ENCODE measurements at regions not wholly inside any gene's neighbourhood (a gene's known extent, or its start where the extent isn't known, plus 50 kb on each side); places are given as distances from the start of the nearest gene placed in this dataset.
"Not testable (repeated sequence)": the region's sequence is repeated elsewhere in the genome, so short reads cannot be mapped to it uniquely, and the experiment has no call there.

GRCh38 chr2:2502201-2502549 lies 171.1 kb upstream of the MYT1L start:
- DNase-seq, result no peak

- DNase-seq, result no peak
These were observed 170.6 kb upstream of the MYT1L start for GRCh38 chr2:2501454-2502200.

GRCh38 chr2:2495606-2496005 lies 164.5 kb upstream of the MYT1L start:
- DNase-seq, result no peak

- no peak for DNase-seq
These were observed 162.4 kb upstream of the MYT1L start for GRCh38 chr2:2493496-2493895.

- no peak for DNase-seq
These were observed 161.7 kb upstream of the MYT1L start for GRCh38 chr2:2492800-2493199.

DNA sequence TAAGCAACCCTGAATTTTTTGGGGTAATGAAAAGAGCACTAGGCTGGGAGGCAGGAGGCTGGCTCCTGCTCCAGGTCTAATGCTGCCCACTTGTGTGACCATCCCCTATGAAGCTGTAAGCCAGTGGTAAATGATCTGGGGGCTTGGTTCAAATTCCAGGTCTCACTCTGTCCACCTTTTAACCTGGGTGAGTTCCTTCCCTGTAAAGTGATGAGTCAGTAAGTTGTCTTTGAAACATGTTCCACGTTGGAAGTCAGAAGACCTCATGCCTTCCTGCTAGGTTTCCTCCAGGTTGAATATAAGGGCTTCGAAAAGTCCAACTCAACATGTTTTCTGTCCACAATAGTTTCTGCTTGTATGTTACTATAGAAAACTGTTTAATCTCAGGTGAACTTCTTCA lies 160.9 kb upstream of the MYT1L start:
- DNase-seq, result no peak

- DNase-seq, result no peak
These were observed 153.2 kb upstream of the MYT1L start for GRCh38 chr2:2484301-2484700.

- no peak for DNase-seq
These were observed 151.8 kb upstream of the MYT1L start for GRCh38 chr2:2482851-2483250.

DNA sequence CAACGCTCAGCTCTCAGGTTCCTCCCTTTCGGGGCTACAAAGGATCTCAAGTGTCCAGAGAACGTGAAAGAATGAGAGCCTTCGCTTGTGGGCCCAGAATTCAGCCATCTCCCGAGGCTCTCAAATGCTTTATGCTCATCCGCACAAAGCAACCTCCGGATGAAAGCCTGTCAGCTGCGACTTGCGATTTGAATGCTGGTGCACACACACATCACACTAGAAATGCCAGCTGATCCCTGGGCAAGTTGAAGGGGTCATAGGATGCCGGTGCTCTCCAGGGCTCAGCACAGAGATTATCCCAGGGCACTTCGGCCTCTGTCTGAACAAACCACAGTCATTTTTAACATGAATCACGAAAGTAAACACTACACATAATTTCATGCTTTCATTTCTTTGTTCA lies 141.8 kb upstream of the MYT1L start:
- no peak for DNase-seq

- no peak for DNase-seq
These were observed 141.0 kb upstream of the MYT1L start for GRCh38 chr2:2472044-2472443.

- DNase-seq, result no peak
These were observed 135.5 kb upstream of the MYT1L start for GRCh38 chr2:2466534-2466933.

DNA sequence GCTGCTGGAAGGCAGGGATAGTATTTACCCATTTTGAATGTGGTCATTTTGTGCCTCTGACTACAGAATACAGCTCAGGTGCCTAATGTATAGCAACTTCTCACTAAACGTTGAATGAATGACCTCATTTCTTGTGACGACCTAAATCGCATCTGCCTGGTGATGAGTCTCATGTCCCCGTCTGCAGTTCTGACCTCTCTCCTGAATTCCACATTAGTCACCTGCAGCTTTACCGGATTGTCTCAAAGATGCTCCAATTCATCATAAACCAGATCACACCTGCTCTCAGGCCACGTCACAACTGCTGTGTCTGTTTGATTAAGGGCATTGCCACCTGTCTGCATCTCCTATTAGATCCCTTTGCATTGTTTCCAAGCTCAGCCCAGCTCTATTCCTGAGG lies 133.6 kb upstream of the MYT1L start:
- no peak for DNase-seq

DNA sequence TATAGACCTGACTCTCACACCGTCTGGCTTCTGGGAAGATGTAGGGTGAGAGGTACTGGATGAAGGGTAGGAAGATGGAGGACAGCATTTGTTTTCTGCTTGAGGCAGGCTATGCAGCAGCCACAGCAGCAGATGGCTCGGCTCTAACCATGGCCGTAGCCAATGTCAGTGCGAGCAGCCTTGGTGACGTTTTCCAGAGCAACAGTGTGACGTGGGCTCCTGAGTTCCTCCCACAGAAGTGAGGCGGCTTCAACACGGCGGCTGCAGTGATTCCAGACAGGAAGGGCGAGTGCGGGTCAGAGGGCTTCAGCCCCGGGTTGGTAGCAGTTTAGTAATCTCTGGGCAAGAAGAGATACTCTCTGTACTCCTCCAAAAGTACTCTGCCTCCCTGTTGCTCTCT lies 133.0 kb upstream of the MYT1L start:
- no peak for DNase-seq

GRCh38 chr2:2456721-2457120 lies 125.6 kb upstream of the MYT1L start:
- no peak for DNase-seq

- no peak for DNase-seq
These were observed 124.1 kb upstream of the MYT1L start for GRCh38 chr2:2455151-2455550.

- no peak for DNase-seq
These were observed 121.9 kb upstream of the MYT1L start for GRCh38 chr2:2452961-2453360.

GRCh38 chr2:2451275-2451674 lies 120.2 kb upstream of the MYT1L start:
- not testable (repeated sequence) for DNase-seq

DNA sequence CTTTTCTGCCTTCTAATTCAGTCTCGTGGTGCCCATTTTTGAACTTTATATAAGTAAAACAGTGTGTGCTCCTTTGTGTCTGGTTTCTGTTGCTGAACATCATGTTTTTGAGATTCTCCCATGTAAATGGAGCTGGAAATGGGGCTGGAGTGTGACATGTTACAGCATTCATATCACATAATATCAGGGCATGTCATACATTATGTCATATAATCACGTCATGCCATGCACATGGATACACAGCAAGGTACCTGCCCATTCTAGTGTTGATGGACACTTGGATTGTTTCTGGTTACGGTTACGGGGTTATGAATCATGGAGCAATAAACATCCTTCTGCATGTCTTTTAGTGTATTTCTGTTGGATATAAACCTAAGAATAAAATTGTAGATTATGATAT lies 117.1 kb upstream of the MYT1L start:
- no peak for DNase-seq

GRCh38 chr2:2422621-2423020 lies 91.5 kb upstream of the MYT1L start:
- no peak for DNase-seq

DNA sequence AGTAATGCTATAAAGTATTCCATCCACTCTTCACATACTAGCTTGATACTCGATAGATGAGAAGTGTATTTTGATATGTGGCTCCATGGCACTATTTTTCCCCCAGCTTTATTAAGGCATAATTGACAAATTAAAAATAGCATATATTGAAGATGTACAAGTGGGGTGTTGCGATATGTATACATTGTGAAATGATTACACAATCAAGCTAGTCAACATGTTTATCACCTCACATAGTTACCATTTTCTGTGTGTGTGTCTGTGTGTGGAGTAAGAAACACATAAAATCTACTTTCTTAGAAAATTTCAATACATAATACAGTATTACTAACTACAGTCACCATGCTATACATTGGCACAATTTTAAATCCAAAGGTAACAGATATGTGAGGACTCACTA lies 82.5 kb upstream of the MYT1L start:
- DNase-seq, result no peak

- DNase-seq, result no peak
These were observed 79.9 kb upstream of the MYT1L start for GRCh38 chr2:2410987-2411386.

GRCh38 chr2:2409481-2409880 lies 78.4 kb upstream of the MYT1L start:
- no peak for DNase-seq

DNA sequence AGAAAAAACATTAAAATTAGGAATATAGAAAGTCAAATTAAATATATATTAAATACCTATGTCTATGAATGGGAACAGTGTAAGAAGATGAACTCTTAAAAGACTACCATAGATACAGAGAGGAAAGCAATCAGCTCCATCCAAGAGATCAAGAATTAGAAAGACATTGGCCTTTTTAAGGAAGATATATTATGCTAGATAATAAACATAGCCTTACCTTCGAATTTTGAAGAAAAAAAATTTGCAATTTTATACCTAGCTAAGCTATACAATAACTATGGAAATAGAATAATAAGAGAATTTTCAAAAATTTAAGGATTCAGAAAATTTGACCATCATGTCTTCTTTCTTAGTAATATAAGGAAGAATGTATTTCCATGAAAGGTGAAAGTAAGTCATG lies 74.7 kb upstream of the MYT1L start:
- DNase-seq, result no peak

GRCh38 chr2:2400286-2401038 lies 69.4 kb upstream of the MYT1L start:
- DNase-seq, result no peak

DNA sequence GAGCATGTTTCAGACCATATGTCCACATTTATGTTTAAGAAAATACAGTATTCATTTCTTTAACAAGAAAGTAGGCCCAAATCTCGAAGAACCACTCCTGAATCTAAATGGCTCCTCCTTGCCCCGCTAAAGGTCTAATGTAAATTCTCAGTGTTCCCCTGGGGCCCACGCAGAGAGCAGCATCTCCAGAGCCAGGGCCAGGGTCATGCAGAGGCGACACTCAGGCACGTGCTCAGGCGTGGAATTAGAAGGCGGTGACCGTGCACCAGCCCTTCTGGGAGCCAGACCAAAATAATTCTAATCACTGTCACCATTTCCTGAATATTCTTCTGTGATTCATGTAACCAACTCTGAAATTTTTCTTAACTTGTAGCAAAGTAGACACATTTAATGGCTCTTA lies 68.3 kb upstream of the MYT1L start:
- no peak for DNase-seq
